Ascending aorta (tissue), 2 donors: ENCODE measurements at regions not wholly inside any gene's neighbourhood (a gene's known extent, or its start where the extent isn't known, plus 50 kb on each side); places are given as distances from the start of the nearest gene placed in this dataset.

Source experiments
- DNase-seq, 2 donors: peaks; one replicate each; pipeline ENCODE4 v3.0.0-alpha.2; 2019; ENCODE audit warnings: low spot score in 2 of 2
- H3K27ac ChIP-seq, 2 donors: fragments of 200-600 bp; sonication (generic); one replicate each; pipeline ENCODE4 v1.5.1; 2016 to 2017; ENCODE audit warnings: mild to moderate bottlenecking in 1 of 2
- H3K27me3 ChIP-seq: fragments of 200-600 bp; sonication (generic); one replicate; pipeline ENCODE4 v1.5.1; 2017
- H3K36me3 ChIP-seq, 2 donors: fragments of 200-600 bp; sonication (generic); one replicate each; pipeline ENCODE4 v1.5.1; 2016
- H3K4me1 ChIP-seq, 2 donors: fragments of 200-600 bp; sonication (generic); one replicate each; pipeline ENCODE4 v1.5.1; 2016 to 2017; ENCODE audit warnings: mild to moderate bottlenecking in 1 of 2
- H3K4me3 ChIP-seq, 2 donors: fragments of 200-600 bp; sonication (generic); one replicate each; pipeline ENCODE4 v1.5.1; 2016 to 2017; ENCODE audit warnings: mild to moderate bottlenecking in 1 of 2
- H3K9me3 ChIP-seq, 2 donors: fragments of 200-600 bp; sonication (generic); one replicate each; pipeline ENCODE4 v1.5.1; 2016
- intact Hi-C: fragments of 100-400 bp; cut with DNase I; formaldehyde crosslinking; loops from one replicate; pipeline ENCODE4 v1.15.1; 2023
- TF ChIP-seq, protein P1 (sequence below), 3 experiments: fragments of 200-600 bp in 2 of 3; fragments of 450-650 bp in 1 of 3; sonication (generic) in 2 of 3; IDR thresholded peaks; one replicate each; pipeline ENCODE4 v1.5.1; 2016 to 2019; ENCODE audit warnings: antibody characterized with exemption in 3 of 3, mild to moderate bottlenecking in 1 of 3, moderate library complexity in 1 of 3

DNA sequence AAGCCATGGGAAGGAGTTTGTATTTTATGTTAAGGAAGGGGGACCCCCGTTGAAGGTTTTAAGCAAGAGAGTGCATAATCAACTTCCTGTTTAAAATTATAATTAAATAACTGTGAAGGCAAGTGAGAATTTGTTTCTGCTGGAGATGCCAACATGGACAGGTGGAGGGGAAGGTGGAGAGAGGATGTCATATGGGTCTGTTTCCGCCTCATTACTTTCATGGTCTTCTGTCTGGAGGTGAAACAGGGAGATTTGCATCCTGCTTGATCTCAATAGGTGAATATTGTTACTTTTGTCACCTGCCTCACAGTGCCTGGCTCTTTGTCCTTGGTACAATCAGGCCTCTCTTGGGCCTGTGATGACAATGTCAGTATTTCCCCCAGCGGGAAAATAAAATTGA lies 300.6 kb upstream of the LMCD1 start:
- intact Hi-C loops = no loop called here
- DNase-seq = no peak
- TF ChIP-seq, protein P1, sequence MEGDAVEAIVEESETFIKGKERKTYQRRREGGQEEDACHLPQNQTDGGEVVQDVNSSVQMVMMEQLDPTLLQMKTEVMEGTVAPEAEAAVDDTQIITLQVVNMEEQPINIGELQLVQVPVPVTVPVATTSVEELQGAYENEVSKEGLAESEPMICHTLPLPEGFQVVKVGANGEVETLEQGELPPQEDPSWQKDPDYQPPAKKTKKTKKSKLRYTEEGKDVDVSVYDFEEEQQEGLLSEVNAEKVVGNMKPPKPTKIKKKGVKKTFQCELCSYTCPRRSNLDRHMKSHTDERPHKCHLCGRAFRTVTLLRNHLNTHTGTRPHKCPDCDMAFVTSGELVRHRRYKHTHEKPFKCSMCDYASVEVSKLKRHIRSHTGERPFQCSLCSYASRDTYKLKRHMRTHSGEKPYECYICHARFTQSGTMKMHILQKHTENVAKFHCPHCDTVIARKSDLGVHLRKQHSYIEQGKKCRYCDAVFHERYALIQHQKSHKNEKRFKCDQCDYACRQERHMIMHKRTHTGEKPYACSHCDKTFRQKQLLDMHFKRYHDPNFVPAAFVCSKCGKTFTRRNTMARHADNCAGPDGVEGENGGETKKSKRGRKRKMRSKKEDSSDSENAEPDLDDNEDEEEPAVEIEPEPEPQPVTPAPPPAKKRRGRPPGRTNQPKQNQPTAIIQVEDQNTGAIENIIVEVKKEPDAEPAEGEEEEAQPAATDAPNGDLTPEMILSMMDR (IDR thresholded peaks at IDR 0.05) = no peak
- Histone ChIP-seq H3K9me3 (no peaks in the 10 kb centered on the region), H3K4me3 (no peak overlapping the region), H3K36me3 (no peaks in the 10 kb centered on the region), H3K27me3 (no peaks in the 10 kb centered on the region), H3K27ac (no peak overlapping the region), H3K4me1 (no peaks in the 10 kb centered on the region)

DNA sequence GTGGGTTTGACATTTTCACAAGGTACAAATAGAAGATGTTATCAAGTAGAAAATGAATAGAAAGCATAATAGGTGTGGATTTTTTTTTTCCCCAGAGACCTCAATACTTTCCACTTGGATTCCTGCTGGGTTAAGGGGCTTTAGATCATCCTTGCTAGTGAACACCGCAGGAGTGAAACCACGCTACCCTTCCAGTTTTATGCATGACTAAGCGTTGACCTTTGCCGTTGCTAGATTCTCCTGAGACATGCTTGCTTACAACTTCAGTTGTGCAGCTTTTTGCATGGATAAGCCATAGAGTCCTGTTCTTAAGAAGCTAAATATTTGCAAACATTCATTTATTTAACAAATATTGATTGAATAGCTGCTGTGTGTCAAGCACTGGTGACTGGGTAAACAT lies 299.7 kb upstream of the LMCD1 start:
- Histone ChIP-seq H3K4me3 (no peak overlapping the region), H3K36me3 (no peaks in the 10 kb centered on the region), H3K4me1 (no peaks in the 10 kb centered on the region), H3K27me3 (no peaks in the 10 kb centered on the region), H3K27ac (no peak overlapping the region), H3K9me3 (no peaks in the 10 kb centered on the region)
- DNase-seq = no peak
- intact Hi-C loops = no loop called here
- TF ChIP-seq, protein P1 (IDR thresholded peaks at IDR 0.05) = no peak

DNA sequence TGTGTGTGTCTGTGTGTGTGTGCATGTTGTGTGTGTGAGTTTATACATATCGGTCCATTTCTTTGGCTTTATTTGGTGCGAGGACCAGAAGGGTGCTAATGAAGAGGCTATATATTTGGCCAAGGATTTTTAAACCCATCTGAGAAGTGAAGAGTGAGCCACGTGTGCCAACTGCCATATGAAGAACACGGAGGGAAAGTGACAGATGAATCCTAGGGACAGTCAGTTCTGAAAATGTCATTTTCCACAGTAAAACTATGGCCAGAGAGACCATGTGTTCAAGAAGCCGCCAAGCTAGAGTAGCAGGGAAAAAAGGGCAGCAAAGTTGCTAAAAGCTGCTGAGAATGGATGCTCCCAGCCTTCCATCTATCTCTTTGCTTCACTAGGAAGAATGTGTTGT lies 297.3 kb upstream of the LMCD1 start:
- no peaks in the 10 kb centered on the region for H3K4me1 ChIP-seq
- no peaks in the 10 kb centered on the region for H3K27me3 ChIP-seq
- intact Hi-C loops = no loop called here
- H3K36me3 ChIP-seq = no peaks in the 10 kb centered on the region
- H3K9me3 ChIP-seq = no peaks in the 10 kb centered on the region
- TF ChIP-seq, protein P1 (IDR thresholded peaks at IDR 0.05) = no peak
- DNase-seq = no peak
- no peak overlapping the region for H3K4me3 ChIP-seq
- no peak overlapping the region for H3K27ac ChIP-seq

DNA sequence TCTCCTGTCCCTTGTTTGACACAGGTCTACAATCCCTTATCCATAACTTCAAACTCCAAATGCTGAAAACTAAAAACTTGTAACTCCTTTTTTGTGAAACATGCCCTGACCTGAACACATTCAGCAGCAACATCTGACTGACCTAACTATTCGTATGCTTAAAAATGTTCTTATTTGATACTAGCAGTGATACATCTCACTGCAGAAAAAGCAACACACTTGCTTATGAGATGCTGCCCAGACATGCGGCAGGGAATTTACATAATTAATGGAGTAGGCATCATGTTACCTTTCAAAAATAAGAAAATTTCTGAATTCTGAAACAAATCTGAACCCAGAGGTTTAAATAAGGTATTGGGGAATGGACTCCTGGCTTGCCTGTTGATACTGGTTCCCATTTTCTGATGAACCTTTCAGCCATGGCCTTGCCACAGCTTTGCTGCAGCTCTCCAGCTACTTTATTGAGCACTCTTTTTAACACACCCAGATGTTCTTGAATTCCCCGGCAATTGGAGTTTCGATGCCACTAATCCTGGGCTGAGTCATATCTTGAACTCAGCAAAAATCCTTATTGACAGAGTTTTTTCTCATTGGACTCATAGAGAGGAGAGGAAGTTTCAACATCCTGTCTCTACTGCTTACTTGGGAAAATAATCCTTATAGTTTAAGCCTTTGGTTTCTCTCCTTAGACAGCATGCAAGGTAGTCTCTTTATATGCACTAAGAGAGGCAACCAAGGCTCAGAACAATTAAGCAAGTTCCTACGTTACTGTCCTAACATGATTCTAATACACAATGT lies 296.6 kb upstream of the LMCD1 start:
- intact Hi-C loops = no loop called here
- Histone ChIP-seq H3K36me3 (no peaks in the 10 kb centered on the region), H3K27ac (no peak overlapping the region), H3K27me3 (no peaks in the 10 kb centered on the region), H3K4me3 (no peak overlapping the region), H3K9me3 (no peaks in the 10 kb centered on the region), H3K4me1 (no peaks in the 10 kb centered on the region)
- TF ChIP-seq, protein P1 (IDR thresholded peaks at IDR 0.05) = no peak
- no peak for DNase-seq

DNA sequence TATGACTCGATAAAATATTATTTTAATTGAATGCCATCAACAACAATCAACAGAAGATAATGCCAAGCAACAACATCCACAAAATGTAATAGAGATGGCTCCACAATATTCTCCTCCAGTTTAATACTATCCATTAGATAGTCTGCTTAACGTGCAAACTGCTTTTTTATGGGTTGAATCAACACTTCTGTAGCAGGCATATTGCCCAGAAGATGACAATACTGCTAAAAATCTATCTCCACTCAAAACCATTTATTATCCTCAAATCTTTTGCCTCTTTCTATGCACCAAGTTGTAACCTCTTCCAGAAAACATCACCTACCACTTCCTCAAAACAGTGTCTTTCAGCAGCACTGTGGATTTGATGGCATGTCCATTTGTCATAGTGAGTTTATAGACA lies 295.7 kb upstream of the LMCD1 start:
- no peaks in the 10 kb centered on the region for H3K9me3 ChIP-seq
- intact Hi-C loops = no loop called here
- H3K27me3 ChIP-seq = no peaks in the 10 kb centered on the region

More for the DNA sequence above, 295.7 kb upstream of the LMCD1 start:
- no peak for DNase-seq
- Histone ChIP-seq H3K27ac (no peak overlapping the region), H3K4me1 (no peaks in the 10 kb centered on the region), H3K36me3 (no peaks in the 10 kb centered on the region), H3K4me3 (no peak overlapping the region)
- TF ChIP-seq, protein P1 (IDR thresholded peaks at IDR 0.05) = no peak
